ENCODE measurements at regions not wholly inside any gene's neighbourhood (a gene's known extent, or its start where the extent isn't known, plus 50 kb on each side); places are given as distances from the start of the nearest gene placed in this dataset.

DNA sequence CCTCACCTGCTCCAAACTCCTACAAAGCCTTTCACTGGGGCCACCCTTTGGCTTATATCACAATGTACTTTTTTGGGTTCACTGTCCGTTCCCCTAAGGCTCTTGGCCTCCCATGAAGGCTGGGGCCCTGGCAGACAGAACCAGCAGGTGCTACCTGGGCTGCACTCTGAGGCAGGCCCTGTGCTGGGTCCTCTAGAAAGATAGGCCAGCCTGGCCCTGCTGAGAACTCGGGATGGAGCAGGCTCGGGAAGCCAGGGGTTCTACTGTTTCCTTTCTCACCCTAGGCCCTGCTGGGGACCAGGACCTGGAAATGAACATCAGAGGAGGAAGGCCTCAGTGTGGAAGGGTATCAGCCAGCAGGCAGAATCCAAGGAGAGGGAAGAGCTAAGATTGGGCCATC is 79.5 kb downstream of the MRPL14 start:
- Histone ChIP-seq H3K4me1 (ENCODE audit: control insufficient read depth, extremely low read depth, insufficient read depth, low read length) (peaks cover 10% of the 10 kb centered on the region), H3K9me1 (replicated peaks; ENCODE audit: control insufficient read depth, extremely low read depth, insufficient read depth, low read length) (no peaks in the 10 kb centered on the region), H2AFZ (ENCODE audit: low read depth, low read length) (no peak overlapping the region), H3K79me2 (ENCODE audit: control insufficient read depth, insufficient read depth, low read length) (no peaks in the 10 kb centered on the region), H3K4me3 (replicated peaks in 1 of 3; ENCODE audit: insufficient read depth in 1 of 3, low read depth in 1 of 3, low read length in 3 of 3) (no peak overlapping the region), H3K36me3 (ENCODE audit: control insufficient read depth in 2 of 2, extremely low read depth in 1 of 2, insufficient read depth in 2 of 2, low read length in 2 of 2) (no peaks in the 10 kb centered on the region), H3K9ac (replicated peaks; ENCODE audit: extremely low read depth, insufficient read depth, low read length) (no peak overlapping the region), H3K9me3 (replicated peaks; ENCODE audit: control insufficient read depth, insufficient read depth, low read length) (no peaks in the 10 kb centered on the region), H3K4me2 (ENCODE audit: insufficient read depth, low read length) (no peak overlapping the region), H3K27ac (ENCODE audit: insufficient read depth, low read depth, low read length) (no peak overlapping the region), H3K27me3 (ENCODE audit: control insufficient read depth in 2 of 2, insufficient read depth in 2 of 2, low read length in 2 of 2) (no peaks in the 10 kb centered on the region), H4K20me1 (replicated peaks; ENCODE audit: control insufficient read depth, extremely low read depth, insufficient read depth, low read length) (no peaks in the 10 kb centered on the region)
- TF ChIP-seq JUN (IDR thresholded peaks at IDR 0.05; ENCODE audit: borderline replicate concordance, insufficient read depth, insufficient read length, low read depth) (no peak), EZH2 (IDR thresholded peaks at IDR 0.05; ENCODE audit: borderline replicate concordance, low read depth, low read length, severe bottlenecking) (no peak), FOS (IDR thresholded peaks at IDR 0.05; ENCODE audit: borderline replicate concordance, insufficient read depth, low read length) (no peak), POLR2AphosphoS5 (IDR thresholded peaks at IDR 0.05; ENCODE audit: insufficient read depth, low read depth, low read length) (no peak), MYC (IDR thresholded peaks at IDR 0.05; ENCODE audit: low read depth, low read length) (no peak), GATA2 (IDR thresholded peaks at IDR 0.05; ENCODE audit: insufficient read depth, insufficient read length, low read depth, low read length) (no peak)
- intact Hi-C loops (cut with micrococcal nuclease) = no loop called here
- no TSS peak for BruUV-seq (replicated peaks)
- ChIA-PET POLR2A (no interaction called here), CTCF (no interaction called here)
- DNase-seq (ENCODE audit: low read depth, low spot score) = no peak
- dilution Hi-C loops (cut with MboI; ENCODE audit: extremely low pct_ligation_motif_present, low sequenced_read_pairs) = no loop called here
- FAIRE-seq = no peak

DNA sequence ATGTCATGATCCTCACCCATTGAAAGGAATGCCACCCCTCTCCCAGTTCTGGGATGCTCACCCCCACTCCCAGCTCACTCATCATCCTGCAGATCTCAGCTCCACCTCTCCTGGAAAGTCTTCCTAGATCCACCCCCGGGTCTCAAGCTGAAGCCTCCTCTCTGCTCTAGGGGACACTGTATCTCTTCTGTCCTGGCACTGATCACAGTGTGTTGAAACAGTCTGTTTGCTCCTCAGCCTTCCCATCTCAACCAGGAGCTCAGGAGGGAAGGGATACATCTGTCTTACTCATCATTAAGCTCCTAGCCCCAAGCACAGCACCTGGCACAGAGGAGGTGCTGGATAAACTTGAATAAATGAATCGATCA is 80.1 kb downstream of the MRPL14 start:
- H3K27ac ChIP-seq (ENCODE audit: insufficient read depth, low read depth, low read length) = no peak overlapping the region
- intact Hi-C loops (cut with micrococcal nuclease) (no loop called here), dilution Hi-C loops (cut with MboI; ENCODE audit: extremely low pct_ligation_motif_present, low sequenced_read_pairs) (no loop called here)
- no peak overlapping the region for H3K4me3 ChIP-seq (replicated peaks in 1 of 3; ENCODE audit: insufficient read depth in 1 of 3, low read depth in 1 of 3, low read length in 3 of 3)
- BruUV-seq (replicated peaks) = no TSS peak
- peaks cover 15% of the 10 kb centered on the region for H3K4me1 ChIP-seq (ENCODE audit: control insufficient read depth, extremely low read depth, insufficient read depth, low read length)
- H3K4me2 ChIP-seq (ENCODE audit: insufficient read depth, low read length) = no peak overlapping the region
- no peaks in the 10 kb centered on the region for H3K27me3 ChIP-seq (ENCODE audit: control insufficient read depth in 2 of 2, insufficient read depth in 2 of 2, low read length in 2 of 2)
- H2AFZ ChIP-seq (ENCODE audit: low read depth, low read length) = no peak overlapping the region
- ChIA-PET POLR2A (no interaction called here), CTCF (no interaction called here)
- no peaks in the 10 kb centered on the region for H3K9me3 ChIP-seq (replicated peaks; ENCODE audit: control insufficient read depth, insufficient read depth, low read length)
- FAIRE-seq = no peak
- TF ChIP-seq POLR2A (IDR thresholded peaks at IDR 0.05; ENCODE audit: low read depth, low read length) = no peak
- TF ChIP-seq, protein P1, sequence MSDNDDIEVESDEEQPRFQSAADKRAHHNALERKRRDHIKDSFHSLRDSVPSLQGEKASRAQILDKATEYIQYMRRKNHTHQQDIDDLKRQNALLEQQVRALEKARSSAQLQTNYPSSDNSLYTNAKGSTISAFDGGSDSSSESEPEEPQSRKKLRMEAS (IDR thresholded peaks at IDR 0.05; ENCODE audit: insufficient read depth, insufficient read length) = no peak
- no peak for TF ChIP-seq MYC (IDR thresholded peaks at IDR 0.05; ENCODE audit: low read depth, low read length)
- TF ChIP-seq EZH2 (IDR thresholded peaks at IDR 0.05; ENCODE audit: borderline replicate concordance, low read depth, low read length, severe bottlenecking) = no peak
- no peak for TF ChIP-seq POLR2AphosphoS5 (IDR thresholded peaks at IDR 0.05; ENCODE audit: insufficient read depth, low read depth, low read length)
- TF ChIP-seq, protein P2, sequence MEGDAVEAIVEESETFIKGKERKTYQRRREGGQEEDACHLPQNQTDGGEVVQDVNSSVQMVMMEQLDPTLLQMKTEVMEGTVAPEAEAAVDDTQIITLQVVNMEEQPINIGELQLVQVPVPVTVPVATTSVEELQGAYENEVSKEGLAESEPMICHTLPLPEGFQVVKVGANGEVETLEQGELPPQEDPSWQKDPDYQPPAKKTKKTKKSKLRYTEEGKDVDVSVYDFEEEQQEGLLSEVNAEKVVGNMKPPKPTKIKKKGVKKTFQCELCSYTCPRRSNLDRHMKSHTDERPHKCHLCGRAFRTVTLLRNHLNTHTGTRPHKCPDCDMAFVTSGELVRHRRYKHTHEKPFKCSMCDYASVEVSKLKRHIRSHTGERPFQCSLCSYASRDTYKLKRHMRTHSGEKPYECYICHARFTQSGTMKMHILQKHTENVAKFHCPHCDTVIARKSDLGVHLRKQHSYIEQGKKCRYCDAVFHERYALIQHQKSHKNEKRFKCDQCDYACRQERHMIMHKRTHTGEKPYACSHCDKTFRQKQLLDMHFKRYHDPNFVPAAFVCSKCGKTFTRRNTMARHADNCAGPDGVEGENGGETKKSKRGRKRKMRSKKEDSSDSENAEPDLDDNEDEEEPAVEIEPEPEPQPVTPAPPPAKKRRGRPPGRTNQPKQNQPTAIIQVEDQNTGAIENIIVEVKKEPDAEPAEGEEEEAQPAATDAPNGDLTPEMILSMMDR (IDR thresholded peaks at IDR 0.05; ENCODE audit: extremely low read depth in 1 of 2, insufficient read depth in 1 of 2, low read depth in 1 of 2, low read length in 2 of 2) = no peak
- no peak for TF ChIP-seq FOS (IDR thresholded peaks at IDR 0.05; ENCODE audit: borderline replicate concordance, insufficient read depth, low read length)
- no peak for TF ChIP-seq GATA2 (IDR thresholded peaks at IDR 0.05; ENCODE audit: insufficient read depth, insufficient read length, low read depth, low read length)
- TF ChIP-seq JUN (IDR thresholded peaks at IDR 0.05; ENCODE audit: borderline replicate concordance, insufficient read depth, insufficient read length, low read depth) = no peak
- H4K20me1 ChIP-seq (replicated peaks; ENCODE audit: control insufficient read depth, extremely low read depth, insufficient read depth, low read length) = no peaks in the 10 kb centered on the region
- no peak for DNase-seq (ENCODE audit: low read depth, low spot score)
- H3K79me2 ChIP-seq (ENCODE audit: control insufficient read depth, insufficient read depth, low read length) = no peaks in the 10 kb centered on the region
- no peaks in the 10 kb centered on the region for H3K9me1 ChIP-seq (replicated peaks; ENCODE audit: control insufficient read depth, extremely low read depth, insufficient read depth, low read length)
- H3K36me3 ChIP-seq (ENCODE audit: control insufficient read depth in 2 of 2, extremely low read depth in 1 of 2, insufficient read depth in 2 of 2, low read length in 2 of 2) = no peaks in the 10 kb centered on the region
- H3K9ac ChIP-seq (replicated peaks; ENCODE audit: extremely low read depth, insufficient read depth, low read length) = no peak overlapping the region

All from endothelial cell of umbilical vein (primary cell).